GM21515 (cell line): ENCODE measurements at regions not wholly inside any gene's neighbourhood (a gene's known extent, or its start where the extent isn't known, plus 50 kb on each side); places are given as distances from the start of the nearest gene placed in this dataset.
"Not testable (repeated sequence)": the region's sequence is repeated elsewhere in the genome, so short reads cannot be mapped to it uniquely, and the experiment has no call there.

Source experiments
- ATAC-seq: cut with Tn5 transposase; IDR thresholded peaks from one replicate; pipeline ENCODE4 v1.9.1; 2021; ENCODE audit not compliant: unreplicated experiment

- not testable (repeated sequence) for ATAC-seq
Observed at GRCh38 chrX:131696989-131697388, 153.1 kb downstream of the OR13H1 start.

GRCh38 chrX:131703646-131704045 lies 159.8 kb downstream of the OR13H1 start:
- no peak for ATAC-seq

GRCh38 chrX:131704136-131704695 lies 160.3 kb downstream of the OR13H1 start:
- ATAC-seq, result no peak

- no peak for ATAC-seq
Observed at GRCh38 chrX:131709553-131709952, 165.7 kb downstream of the OR13H1 start.

- no peak for ATAC-seq
Observed at GRCh38 chrX:131711478-131711867, 167.6 kb downstream of the OR13H1 start.

- ATAC-seq, result no peak
Observed at GRCh38 chrX:131723646-131724045, 179.8 kb downstream of the OR13H1 start.

GRCh38 chrX:131724292-131724691 lies 180.4 kb downstream of the OR13H1 start:
- no peak for ATAC-seq

- no peak for ATAC-seq
Observed at GRCh38 chrX:131725001-131725654, 181.3 kb downstream of the OR13H1 start.

- no peak for ATAC-seq
Observed at GRCh38 chrX:131727778-131728177, 183.9 kb downstream of the OR13H1 start.

GRCh38 chrX:131728295-131729145 lies 184.6 kb downstream of the OR13H1 start:
- ATAC-seq, result no peak

- no peak for ATAC-seq
Observed at GRCh38 chrX:131729295-131729694, 185.4 kb downstream of the OR13H1 start.

- ATAC-seq, result no peak
Observed at GRCh38 chrX:131734621-131735020, 190.7 kb downstream of the OR13H1 start.

GRCh38 chrX:131735127-131735526 lies 191.3 kb downstream of the OR13H1 start:
- no peak for ATAC-seq

- ATAC-seq, result no peak
Observed at GRCh38 chrX:131739823-131740222, 195.9 kb downstream of the OR13H1 start.

GRCh38 chrX:131741103-131741581 lies 197.3 kb downstream of the OR13H1 start:
- no peak for ATAC-seq

- ATAC-seq, result no peak
Observed at GRCh38 chrX:131745942-131746489, 202.1 kb downstream of the OR13H1 start.

GRCh38 chrX:131746491-131746968 lies 202.7 kb downstream of the OR13H1 start:
- no peak for ATAC-seq

GRCh38 chrX:131747173-131747572 lies 203.3 kb downstream of the OR13H1 start:
- ATAC-seq, result no peak

GRCh38 chrX:131752493-131753198 lies 208.8 kb downstream of the OR13H1 start:
- ATAC-seq, result no peak

GRCh38 chrX:131762802-131763234 lies 218.9 kb downstream of the OR13H1 start:
- no peak for ATAC-seq

- ATAC-seq, result no peak
Observed at GRCh38 chrX:131763674-131764073, 219.8 kb downstream of the OR13H1 start.
